Epithelial cell of esophagus (primary cell): ENCODE measurements at regions not wholly inside any gene's neighbourhood (a gene's known extent, or its start where the extent isn't known, plus 50 kb on each side); places are given as distances from the start of the nearest gene placed in this dataset.
A peak's percentile ranks its signal among the peaks of the same experiment; 100 is the strongest.

Experiments used
- DNase-seq: peaks from one replicate; pipeline ENCODE4 v3.0.0; 2010; ENCODE audit warnings: low read depth
- H3K4me3 ChIP-seq: 2 replicates; pipeline ENCODE4 v1.5.1; 2011; ENCODE audit warnings: mild to moderate bottlenecking, low read length, control low read depth
- TF ChIP-seq, protein P1 (sequence below): IDR thresholded peaks from 2 replicates; pipeline ENCODE4 v1.5.1; 2011; ENCODE audit warnings: low read depth, mild to moderate bottlenecking, low read length, control low read depth, inconsistent platforms; ENCODE audit not compliant: insufficient read depth; ENCODE audit errors: missing control alignments

DNA sequence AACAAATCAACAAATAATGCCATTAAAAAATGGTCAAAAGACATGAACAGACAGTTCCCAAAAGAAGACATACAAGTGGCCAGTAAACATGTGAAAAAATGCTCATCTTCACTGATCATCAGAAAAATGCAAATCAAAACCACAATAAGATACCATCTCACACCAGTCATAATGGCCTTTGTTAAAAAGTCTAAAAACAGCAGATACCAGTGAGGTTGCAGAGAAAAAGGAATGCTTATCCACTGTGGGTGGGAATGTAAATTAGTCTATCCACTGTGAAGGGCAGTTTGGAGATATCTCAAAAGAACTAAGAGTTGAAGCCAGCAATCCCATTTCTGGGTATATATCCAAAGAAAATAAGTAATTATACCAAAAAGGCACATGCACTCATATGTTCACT lies 668.1 kb upstream of the CPEB2 start:
- TF ChIP-seq, protein P1, sequence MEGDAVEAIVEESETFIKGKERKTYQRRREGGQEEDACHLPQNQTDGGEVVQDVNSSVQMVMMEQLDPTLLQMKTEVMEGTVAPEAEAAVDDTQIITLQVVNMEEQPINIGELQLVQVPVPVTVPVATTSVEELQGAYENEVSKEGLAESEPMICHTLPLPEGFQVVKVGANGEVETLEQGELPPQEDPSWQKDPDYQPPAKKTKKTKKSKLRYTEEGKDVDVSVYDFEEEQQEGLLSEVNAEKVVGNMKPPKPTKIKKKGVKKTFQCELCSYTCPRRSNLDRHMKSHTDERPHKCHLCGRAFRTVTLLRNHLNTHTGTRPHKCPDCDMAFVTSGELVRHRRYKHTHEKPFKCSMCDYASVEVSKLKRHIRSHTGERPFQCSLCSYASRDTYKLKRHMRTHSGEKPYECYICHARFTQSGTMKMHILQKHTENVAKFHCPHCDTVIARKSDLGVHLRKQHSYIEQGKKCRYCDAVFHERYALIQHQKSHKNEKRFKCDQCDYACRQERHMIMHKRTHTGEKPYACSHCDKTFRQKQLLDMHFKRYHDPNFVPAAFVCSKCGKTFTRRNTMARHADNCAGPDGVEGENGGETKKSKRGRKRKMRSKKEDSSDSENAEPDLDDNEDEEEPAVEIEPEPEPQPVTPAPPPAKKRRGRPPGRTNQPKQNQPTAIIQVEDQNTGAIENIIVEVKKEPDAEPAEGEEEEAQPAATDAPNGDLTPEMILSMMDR = no peak
- DNase-seq = no peak
- no peak overlapping the region for H3K4me3 ChIP-seq

DNA sequence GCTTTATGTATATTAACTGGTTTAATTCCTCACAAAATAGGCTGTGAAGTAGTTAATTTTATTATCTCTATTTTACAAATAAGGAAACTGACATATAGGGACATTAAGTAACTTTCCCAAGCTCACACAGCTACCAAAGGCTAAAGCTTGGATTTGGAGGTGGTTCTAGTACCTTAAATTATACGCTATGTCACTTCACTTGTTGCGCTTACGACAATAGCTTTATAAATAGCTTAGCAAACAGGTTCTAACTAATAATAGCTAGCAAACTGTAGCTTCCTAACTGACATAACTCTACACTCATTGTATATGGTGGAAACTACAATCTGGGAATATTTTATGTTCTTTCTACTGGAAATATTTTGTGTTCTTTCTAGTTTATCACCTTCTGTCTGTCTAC lies 666.4 kb upstream of the CPEB2 start:
- TF ChIP-seq, protein P1 = no peak
- no peak overlapping the region for H3K4me3 ChIP-seq
- DNase-seq = no peak

DNA sequence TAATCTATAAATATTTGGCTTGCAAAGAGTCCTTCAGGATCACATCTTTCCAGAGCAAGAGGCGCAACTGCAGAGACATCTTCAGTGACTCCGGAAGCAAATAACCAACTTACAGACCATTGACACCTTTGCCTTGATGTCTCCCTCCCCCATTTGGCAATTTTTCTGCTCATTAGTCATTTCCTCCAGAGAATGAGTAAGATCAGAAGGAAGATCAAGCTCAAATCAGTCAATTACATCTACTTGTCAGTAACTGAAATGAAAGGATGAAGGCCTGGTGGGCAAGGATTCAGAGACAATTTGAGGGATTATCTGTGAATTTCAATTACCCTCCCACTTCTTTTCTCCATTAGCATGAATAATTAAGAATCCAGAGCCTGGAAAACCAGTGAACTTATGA lies 665.6 kb upstream of the CPEB2 start:
- peak; percentile 71 for DNase-seq
- H3K4me3 ChIP-seq = no peak overlapping the region
- TF ChIP-seq, protein P1 = no peak

DNA sequence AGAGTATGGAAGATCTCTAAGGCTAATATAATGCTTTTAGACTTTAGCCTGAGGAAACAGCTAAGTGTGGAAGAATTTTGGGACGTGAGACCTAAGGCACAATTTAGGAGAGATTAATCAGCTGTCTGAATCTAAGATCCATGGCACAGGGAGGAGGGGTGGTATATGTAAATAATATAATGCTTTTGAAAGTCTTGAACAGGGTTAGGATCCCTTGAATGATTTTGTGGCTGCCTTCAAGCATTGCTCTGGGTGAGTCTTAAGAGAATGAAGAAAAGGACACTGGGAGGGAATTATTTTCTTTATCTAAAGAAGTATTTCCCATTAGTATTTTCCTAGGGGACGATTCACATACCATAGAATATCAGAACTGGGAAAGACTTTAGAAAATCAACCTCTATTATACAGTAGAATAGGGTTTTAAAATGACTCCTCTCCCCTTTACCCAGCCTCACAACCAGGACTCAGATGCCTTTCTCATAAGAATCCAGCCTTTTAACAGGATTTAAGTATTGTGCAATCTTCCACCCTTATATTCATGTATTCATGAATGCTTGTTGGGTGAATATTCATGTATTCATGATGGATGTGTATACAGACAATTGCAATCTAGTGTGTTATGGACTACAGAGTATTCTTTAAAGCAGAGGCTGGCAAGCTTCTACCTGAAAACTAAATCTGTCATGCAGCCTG lies 664.2 kb upstream of the CPEB2 start:
- peak; percentile 20 for DNase-seq
- TF ChIP-seq, protein P1 = no peak
- no peak overlapping the region for H3K4me3 ChIP-seq

DNA sequence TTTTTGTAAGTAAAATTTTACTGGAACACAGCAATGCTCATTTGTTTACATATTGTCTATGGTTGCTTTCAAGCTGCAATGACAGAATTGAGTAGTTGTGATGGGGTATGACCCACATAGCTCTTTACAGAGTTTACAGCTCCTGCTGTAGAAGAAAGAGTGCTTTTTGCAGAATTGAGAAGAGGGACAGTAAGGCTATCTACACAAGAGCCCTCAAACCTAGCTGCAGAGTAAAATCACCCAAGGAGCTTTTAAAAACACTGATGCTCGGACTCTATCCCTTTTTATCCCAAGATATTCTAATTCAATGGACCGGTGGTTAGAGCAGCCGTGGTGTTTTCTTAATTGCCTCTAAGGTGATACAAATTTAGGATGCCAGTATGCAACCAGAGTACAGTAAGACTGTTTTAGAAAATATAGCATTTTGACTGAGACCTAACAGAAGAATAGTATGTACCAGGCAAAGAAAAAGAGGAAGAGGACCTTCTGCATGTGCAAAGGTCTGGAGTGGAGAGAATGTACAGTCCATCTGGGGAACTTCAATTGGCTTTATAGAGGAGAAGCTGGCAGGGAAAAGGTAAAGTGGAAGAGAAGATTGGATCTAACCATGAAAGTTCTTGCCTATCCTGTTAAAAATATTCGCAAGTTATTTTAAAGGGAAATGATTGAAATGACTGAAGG lies 663.6 kb upstream of the CPEB2 start:
- H3K4me3 ChIP-seq = no peak overlapping the region
- DNase-seq = no peak
- TF ChIP-seq, protein P1 = no peak

DNA sequence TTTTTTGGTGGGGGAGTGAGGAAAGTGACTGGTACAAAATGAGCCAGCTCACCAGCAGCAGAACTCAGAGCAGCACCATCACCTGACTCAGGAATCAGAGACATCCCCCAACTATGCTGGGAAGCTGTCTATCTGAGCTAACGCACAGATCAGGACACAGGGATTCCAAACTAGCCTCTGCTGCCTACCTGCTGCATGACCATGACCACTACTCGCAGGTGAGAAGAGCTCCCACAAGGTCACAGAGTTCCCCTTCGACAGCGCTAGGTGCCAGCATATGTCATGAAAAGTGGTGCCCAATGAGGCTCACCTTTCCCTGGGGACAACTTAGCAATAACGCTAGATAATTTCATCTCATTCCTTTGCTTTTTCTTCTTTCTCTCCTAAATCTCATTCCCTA lies 662.6 kb upstream of the CPEB2 start:
- no peak for DNase-seq
- no peak overlapping the region for H3K4me3 ChIP-seq
- TF ChIP-seq, protein P1 = no peak

DNA sequence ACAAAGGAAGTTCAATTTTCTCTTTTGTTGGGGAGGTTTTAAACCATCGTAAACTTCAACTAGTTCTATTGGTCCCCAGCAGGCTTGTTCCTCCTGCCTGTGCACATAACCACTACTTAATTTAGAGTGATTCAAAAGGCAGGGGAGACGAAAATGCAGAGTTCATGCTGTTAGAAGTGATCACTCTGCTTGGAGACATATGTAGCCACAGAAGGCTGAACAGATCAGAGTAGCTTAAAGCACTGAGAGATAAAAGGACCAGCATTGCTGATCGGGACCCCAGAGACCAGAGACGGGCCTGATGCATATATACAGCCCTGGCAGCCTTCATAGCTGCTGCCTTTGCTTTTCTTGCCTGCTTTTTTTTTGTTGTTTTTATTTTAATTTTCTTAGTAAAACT lies 662.0 kb upstream of the CPEB2 start:
- H3K4me3 ChIP-seq = no peak overlapping the region
- TF ChIP-seq, protein P1 = no peak
- no peak for DNase-seq
